Activated CD4-positive, alpha-beta T cell treated with anti-CD3 and anti-CD28 coated beads for 24 hours (primary cell): ENCODE measurements at regions not wholly inside any gene's neighbourhood (a gene's known extent, or its start where the extent isn't known, plus 50 kb on each side); places are given as distances from the start of the nearest gene placed in this dataset.
"Not testable (repeated sequence)": the region's sequence is repeated elsewhere in the genome, so short reads cannot be mapped to it uniquely, and the experiment has no call there.

Source experiments
- DNase-seq, 2 donors: peaks; one replicate each; pipeline ENCODE4 v3.0.0-alpha.2; 2020; ENCODE audit warnings: low read depth in 2 of 2

DNA sequence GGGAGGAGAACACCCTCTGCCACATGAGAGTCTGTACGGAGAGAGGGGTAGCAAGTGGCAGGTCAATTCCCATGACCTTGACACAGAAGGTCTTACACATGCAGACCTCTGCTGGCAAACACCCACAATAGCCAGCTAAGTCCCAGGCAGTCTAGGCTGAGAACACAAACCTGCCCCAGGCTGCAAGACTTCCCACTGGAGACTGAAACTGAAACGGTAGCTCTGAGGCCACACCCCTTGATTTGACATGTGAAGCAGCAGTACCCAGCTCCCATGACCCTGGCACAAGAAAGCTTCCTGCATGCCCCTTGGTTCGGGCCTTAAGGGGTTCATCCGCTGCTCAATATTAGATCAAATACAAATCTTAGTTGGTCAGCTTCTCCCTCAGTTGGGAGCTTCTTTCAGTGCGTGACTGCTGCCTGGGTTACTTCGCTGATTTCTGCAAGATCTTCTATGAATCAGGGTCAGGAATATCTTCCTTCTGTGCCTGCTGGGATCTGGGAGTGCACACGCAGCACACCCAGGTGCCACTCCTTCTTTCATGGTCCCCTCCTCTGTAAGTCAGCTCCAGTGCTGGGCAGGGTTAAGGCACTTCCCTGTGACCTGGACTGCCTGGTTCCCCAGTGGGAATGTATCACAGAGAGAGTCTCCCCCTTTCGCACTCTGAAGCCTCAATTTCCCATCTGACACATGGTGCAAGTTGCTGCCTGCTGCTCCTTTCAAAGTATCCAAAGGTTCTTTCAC is 187.2 kb upstream of the NPAP1 start:
- DNase-seq, result not testable (repeated sequence)

DNA sequence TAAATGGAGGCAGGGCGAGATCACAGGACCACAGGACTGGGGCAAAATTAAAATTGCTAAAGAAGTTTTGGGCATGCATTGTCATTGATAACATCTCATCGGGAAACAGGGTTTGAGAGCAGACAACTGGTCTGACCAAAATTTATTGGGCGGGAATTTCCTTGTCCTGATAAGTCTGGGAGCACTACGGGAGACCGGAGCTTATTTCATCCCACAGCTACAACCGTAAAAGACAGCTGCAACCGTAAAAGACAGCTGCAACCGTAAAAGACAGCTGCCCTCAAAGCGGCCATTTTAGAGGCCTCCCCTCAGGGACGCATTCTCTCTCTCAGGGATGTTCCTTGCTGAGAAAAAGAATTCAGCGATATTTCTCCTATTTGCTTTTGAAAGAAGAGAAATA is 170.4 kb upstream of the NPAP1 start:
- not testable (repeated sequence) for DNase-seq

DNA sequence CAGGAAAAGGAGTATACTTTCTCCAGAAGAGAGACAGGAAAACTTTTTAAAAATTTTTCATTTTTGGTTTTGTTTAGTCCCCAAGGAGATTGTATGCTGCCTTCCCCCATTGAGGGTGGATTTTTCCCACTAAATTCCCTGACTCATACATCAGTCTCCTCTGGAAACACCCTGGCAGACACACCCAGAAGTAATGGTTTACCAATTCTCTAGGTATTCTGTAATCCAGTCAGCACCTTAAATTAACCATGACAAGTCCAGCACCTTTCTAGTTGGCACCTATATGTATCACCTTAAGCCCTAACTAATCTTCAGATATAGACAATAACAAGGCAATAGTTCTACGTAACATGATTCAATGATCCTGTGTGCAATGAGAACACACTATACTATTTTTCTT is 165.9 kb upstream of the NPAP1 start:
- DNase-seq, result not testable (repeated sequence)

DNA sequence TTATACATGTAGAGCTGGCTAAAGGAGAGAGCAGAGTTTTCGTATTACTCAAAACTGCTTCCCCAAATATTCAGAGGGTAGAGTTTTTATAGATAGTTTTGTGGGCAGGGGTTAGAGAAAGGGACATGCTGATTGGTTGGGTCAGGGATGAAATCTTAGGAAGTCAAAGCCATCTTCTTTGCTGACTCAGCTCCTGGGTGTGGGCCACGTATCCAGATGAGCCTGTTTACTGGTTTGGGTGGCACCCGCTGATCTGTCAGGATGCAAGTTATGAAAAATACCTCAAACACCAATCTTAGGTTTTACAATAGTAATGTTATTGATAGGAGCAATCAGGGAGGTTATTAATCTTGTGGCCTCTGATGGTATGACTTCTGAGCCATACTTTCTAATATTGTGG is 164.0 kb upstream of the NPAP1 start:
- DNase-seq, result not testable (repeated sequence)

DNA sequence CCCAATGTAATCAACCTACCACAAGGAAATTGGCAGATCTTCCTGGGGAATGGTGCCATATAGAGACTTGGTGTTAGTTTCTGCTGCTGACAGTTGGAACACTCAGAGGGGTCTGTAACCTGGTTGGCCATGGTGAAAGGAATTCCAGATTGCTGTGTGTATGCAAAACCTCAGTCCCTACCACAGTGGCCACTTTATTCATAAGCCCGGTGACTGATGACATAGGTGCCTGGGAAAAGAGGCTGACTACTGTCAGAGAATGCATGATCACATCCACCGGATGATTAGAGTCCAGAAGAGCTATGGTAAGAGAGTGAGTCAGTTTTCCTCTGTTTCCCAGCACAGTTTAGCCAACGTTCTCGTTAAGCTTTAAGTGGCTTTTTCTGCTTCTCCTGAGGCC is 156.8 kb upstream of the NPAP1 start:
- DNase-seq, result not testable (repeated sequence)

DNA sequence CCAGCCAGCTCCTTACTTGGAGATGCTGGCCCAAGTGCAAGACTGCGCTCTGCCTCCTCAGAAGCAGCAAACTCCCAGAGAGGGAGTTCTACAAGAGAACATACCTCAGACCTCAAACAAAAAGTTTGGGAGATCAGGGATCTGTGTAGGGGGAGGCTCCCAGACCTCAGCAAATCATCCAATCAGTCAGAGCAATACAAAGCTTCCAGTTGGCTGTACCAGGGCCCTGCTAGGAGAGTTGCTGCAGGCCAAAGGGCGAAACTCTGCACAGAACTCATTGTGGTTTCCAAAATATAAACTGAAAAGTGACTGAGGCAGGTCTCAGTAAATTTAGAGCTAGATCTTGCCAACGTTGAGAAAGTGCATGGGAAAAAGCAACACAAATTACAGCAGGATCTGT is 144.3 kb upstream of the NPAP1 start:
- not testable (repeated sequence) for DNase-seq

- DNase-seq, result not testable (repeated sequence)
These were observed 141.5 kb upstream of the NPAP1 start for GRCh38 chr15:24534032-24534431.

DNA sequence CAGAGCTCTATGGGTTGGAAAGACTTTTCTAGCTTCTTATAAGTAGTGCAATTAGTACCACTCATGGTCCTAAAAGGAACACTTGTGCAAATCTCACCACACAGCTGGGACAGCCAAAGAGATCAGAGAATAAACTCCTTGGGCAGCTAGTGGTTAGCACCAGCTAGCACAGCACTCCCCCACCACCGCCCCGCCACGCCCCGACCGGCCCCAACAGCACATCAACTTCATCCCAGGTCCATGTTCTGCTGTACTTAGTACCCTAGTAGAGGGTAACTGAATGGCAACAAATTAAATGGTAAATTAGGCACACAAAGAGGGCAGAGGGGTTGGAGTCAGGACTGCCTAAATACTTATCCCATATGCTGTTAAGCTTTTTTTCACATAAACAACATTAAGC is 118.3 kb upstream of the NPAP1 start:
- DNase-seq, result not testable (repeated sequence)

- no peak for DNase-seq
These were observed 67.9 kb upstream of the NPAP1 start for GRCh38 chr15:24607636-24608035.

GRCh38 chr15:24617646-24618045 is 57.9 kb upstream of the NPAP1 start:
- DNase-seq, result no peak

GRCh38 chr15:24621630-24622215 is 53.9 kb upstream of the NPAP1 start:
- no peak for DNase-seq
